ENCODE measurements at regions not wholly inside any gene's neighbourhood (a gene's known extent, or its start where the extent isn't known, plus 50 kb on each side); places are given as distances from the start of the nearest gene placed in this dataset.

DNA sequence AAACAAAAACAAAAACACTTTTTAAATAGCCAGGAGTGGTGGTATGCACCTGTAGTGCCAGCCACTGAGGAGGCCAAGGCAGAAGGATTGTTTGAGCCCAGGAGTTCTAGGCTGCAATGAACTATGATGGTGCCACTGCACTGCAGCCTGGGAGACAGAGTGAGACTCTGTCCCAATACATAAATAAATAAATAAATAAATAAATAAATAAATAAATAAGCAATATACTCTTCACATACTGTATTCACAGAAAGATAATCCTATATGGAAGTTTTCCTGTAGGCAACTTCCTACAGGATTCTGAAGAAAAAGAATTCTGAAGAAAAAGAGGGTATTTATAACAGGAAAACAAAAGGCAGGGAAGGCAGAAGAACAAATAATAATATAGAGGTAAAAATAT, 293.3 kb upstream of the GRIA3 start:
- no peak overlapping the region for H3K4me3 ChIP-seq (ENCODE audit: insufficient read depth, low read length, poor library complexity, severe bottlenecking)
- TF ChIP-seq CTCF (IDR thresholded peaks at IDR 0.05; ENCODE audit: insufficient read depth, low read length, poor library complexity, severe bottlenecking) (no peak), EZH2phosphoT487 (conservative IDR thresholded peaks at IDR 0.05; ENCODE audit: low read length) (no peak)

DNA sequence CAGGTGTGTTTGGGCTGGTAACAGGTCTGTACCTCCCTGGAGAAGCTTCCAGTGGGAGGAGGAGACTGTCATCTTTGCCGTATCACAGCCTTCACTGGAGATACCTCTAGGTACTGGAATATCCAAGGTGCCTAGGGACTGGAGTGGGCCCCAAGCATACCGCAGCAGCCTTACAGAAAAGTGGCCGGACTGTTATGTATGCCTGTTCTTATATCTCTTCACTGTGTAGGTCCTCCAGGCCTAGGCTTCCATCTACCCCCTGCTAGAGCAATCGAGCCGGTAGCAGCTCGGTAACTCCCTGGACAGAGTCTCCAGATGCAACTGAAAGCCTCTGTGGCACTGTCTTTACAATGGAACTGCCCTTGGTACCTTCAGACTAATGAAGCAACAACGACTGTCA, 277.4 kb upstream of the GRIA3 start:
- Histone ChIP-seq H3F3A (ENCODE audit: insufficient read depth) (no peaks in the 10 kb centered on the region), H3K4me3 (ENCODE audit: insufficient read depth, low read length, poor library complexity, severe bottlenecking) (no peak overlapping the region), H3K4me2 (ENCODE audit: low read depth, low read length, poor library complexity, severe bottlenecking) (no peak overlapping the region), H2AFZ (ENCODE audit: low read depth, low read length, severe bottlenecking) (no peak overlapping the region), H3K27me3 (ENCODE audit: low read length) (no peaks in the 10 kb centered on the region), H3K27ac (ENCODE audit: low read depth, low read length) (no peak overlapping the region), H3K79me2 (ENCODE audit: insufficient read depth, low read length) (no peaks in the 10 kb centered on the region), H3K9ac (ENCODE audit: low read length) (no peak overlapping the region), H3K9me3 (ENCODE audit: insufficient read depth, low read length) (no peaks in the 10 kb centered on the region), H4K20me1 (ENCODE audit: low read depth, low read length) (no peaks in the 10 kb centered on the region), H3K36me3 (ENCODE audit: low read length) (no peaks in the 10 kb centered on the region), H3K9me2 (replicated peaks; ENCODE audit: insufficient read depth, low read length) (no peaks in the 10 kb centered on the region)
- TF ChIP-seq EZH2phosphoT487 (conservative IDR thresholded peaks at IDR 0.05; ENCODE audit: low read length) (no peak), CTCF (IDR thresholded peaks at IDR 0.05; ENCODE audit: insufficient read depth, low read length, poor library complexity, severe bottlenecking) (no peak)

More for the DNA sequence above, 293.3 kb upstream of the GRIA3 start:
- Histone ChIP-seq H3K27me3 (ENCODE audit: low read length) (no peaks in the 10 kb centered on the region), H3F3A (ENCODE audit: insufficient read depth) (no peaks in the 10 kb centered on the region), H3K9me2 (replicated peaks; ENCODE audit: insufficient read depth, low read length) (no peaks in the 10 kb centered on the region), H3K27ac (ENCODE audit: low read depth, low read length) (no peak overlapping the region), H3K79me2 (ENCODE audit: insufficient read depth, low read length) (no peaks in the 10 kb centered on the region), H2AFZ (ENCODE audit: low read depth, low read length, severe bottlenecking) (no peak overlapping the region), H3K9ac (ENCODE audit: low read length) (no peak overlapping the region), H4K20me1 (ENCODE audit: low read depth, low read length) (no peaks in the 10 kb centered on the region), H3K9me3 (ENCODE audit: insufficient read depth, low read length) (no peaks in the 10 kb centered on the region), H3K36me3 (ENCODE audit: low read length) (no peaks in the 10 kb centered on the region), H3K4me2 (ENCODE audit: low read depth, low read length, poor library complexity, severe bottlenecking) (no peak overlapping the region)

DNA sequence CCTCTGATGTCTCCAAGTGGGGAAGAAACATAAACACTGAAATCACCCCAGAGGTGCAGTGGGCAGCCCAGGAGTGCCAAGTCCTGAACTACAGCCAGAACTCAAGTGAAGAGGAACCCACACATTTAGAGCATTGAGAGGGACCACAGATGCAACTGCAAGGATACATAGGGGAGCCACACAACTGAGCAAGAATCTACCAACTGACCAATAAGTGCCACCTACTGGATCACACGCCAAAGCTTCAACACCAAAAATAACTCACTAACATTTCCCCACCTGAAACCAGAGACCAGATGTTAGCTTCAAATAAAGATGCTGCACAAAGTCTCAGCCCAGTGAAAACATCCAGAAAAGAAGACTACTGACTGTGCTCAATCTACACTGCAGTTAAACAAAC, 276.7 kb upstream of the GRIA3 start:
- Histone ChIP-seq H3K9ac (ENCODE audit: low read length) (no peak overlapping the region), H3K27ac (ENCODE audit: low read depth, low read length) (no peak overlapping the region), H3K36me3 (ENCODE audit: low read length) (no peaks in the 10 kb centered on the region), H3F3A (ENCODE audit: insufficient read depth) (no peaks in the 10 kb centered on the region), H2AFZ (ENCODE audit: low read depth, low read length, severe bottlenecking) (no peak overlapping the region), H3K9me3 (ENCODE audit: insufficient read depth, low read length) (no peaks in the 10 kb centered on the region), H3K4me2 (ENCODE audit: low read depth, low read length, poor library complexity, severe bottlenecking) (no peak overlapping the region), H3K79me2 (ENCODE audit: insufficient read depth, low read length) (no peaks in the 10 kb centered on the region), H4K20me1 (ENCODE audit: low read depth, low read length) (no peaks in the 10 kb centered on the region), H3K27me3 (ENCODE audit: low read length) (no peaks in the 10 kb centered on the region), H3K4me3 (ENCODE audit: insufficient read depth, low read length, poor library complexity, severe bottlenecking) (no peak overlapping the region), H3K9me2 (replicated peaks; ENCODE audit: insufficient read depth, low read length) (no peaks in the 10 kb centered on the region)
- TF ChIP-seq EZH2phosphoT487 (conservative IDR thresholded peaks at IDR 0.05; ENCODE audit: low read length) (no peak), CTCF (IDR thresholded peaks at IDR 0.05; ENCODE audit: insufficient read depth, low read length, poor library complexity, severe bottlenecking) (no peak)
